HCT116 (cell line): ENCODE measurements at regions not wholly inside any gene's neighbourhood (a gene's known extent, or its start where the extent isn't known, plus 50 kb on each side); places are given as distances from the start of the nearest gene placed in this dataset.

Experiments
- ATAC-seq: fragments of 200-7000 bp; cut with Tn5 transposase; 2 replicates; pipeline ENCODE4 v1.9.1; 2020; ENCODE audit warnings: mild to moderate bottlenecking, moderate library complexity
- BruUV-seq: library from RNA; stranded (reverse); fragments of 400-500 nt; replicated peaks from 2 replicates; lab custom pipeline; 2021; lab: Mats Ljungman, UMichigan
- CTCF ChIA-PET: fragments of 300-600 bp; sonication (Branson Sonifier 250); formaldehyde crosslinking; loops from one replicate; lab custom pipeline; 2021; ENCODE audit warnings: antibody characterized with exemption; lab: Charles Lee
- POLR2A ChIA-PET: fragments of 300-600, 350-600 bp; sonication (Branson Sonifier 250); formaldehyde crosslinking; loops from one replicate; lab custom pipeline; 2021; ENCODE audit warnings: antibody characterized with exemption; lab: Charles Lee
- RAD21 ChIA-PET, 2 experiments: fragments of 300-600 bp; sonication (Branson Sonifier 250); formaldehyde crosslinking; loops; one replicate each; lab custom pipeline; 2023; ENCODE audit warnings: low total read pairs in 2 of 2; ENCODE audit not compliant: uncharacterized antibody in 2 of 2, unreplicated experiment in 2 of 2, low non-redundant PET in 1 of 2; lab: Charles Lee
- DNase-seq: peaks from one replicate; pipeline ENCODE4 v3.0.0-alpha.2; 2010; ENCODE audit warnings: low read depth, low spot score
- H2AFZ ChIP-seq: fragments of 200-600 bp; shearing (Covaris generic), sonication (generic); 2 replicates; pipeline ENCODE4 v1.6.1; 2017; ENCODE audit warnings: low read depth, mixed run types, mixed read lengths, antibody characterized with exemption, low read length; ENCODE audit not compliant: poor library complexity, severe bottlenecking
- H3K27ac ChIP-seq: 2 replicates; pipeline ENCODE4 v1.5.1; 2012; ENCODE audit warnings: low read depth, low read length
- H3K27me3 ChIP-seq: fragments of 200-600 bp; sonication (generic); 2 replicates; pipeline ENCODE4 v1.6.1; 2016; ENCODE audit warnings: mixed run types, low read length, mixed read lengths; ENCODE audit not compliant: insufficient read depth
- H3K36me3 ChIP-seq, 2 experiments: fragments of 200-500 bp in 1 of 2; fragments of 200-600 bp in 1 of 2; sonication (Bioruptor generic) in 1 of 2; sonication (generic) in 1 of 2; 2 replicates each; pipeline versions ENCODE4 v1.5.1 to v1.6.1; 2014 to 2016; ENCODE audit warnings: low read length in 2 of 2, inconsistent platforms in 1 of 2, mixed read lengths in 1 of 2, mixed run types in 1 of 2; ENCODE audit not compliant: insufficient read depth in 2 of 2, control insufficient read depth in 1 of 2
- H3K4me1 ChIP-seq, 2 experiments: fragments of 200-600 bp in 1 of 2; sonication (generic) in 1 of 2; 2 replicates each; pipeline versions ENCODE4 v1.5.1 to v1.6.1; 2012 to 2017; ENCODE audit warnings: low read length in 2 of 2, inconsistent platforms in 1 of 2, mild to moderate bottlenecking in 1 of 2, mixed read lengths in 1 of 2, mixed run types in 1 of 2, moderate library complexity in 1 of 2; ENCODE audit not compliant: insufficient read depth in 2 of 2, control insufficient read depth in 1 of 2
- H3K4me2 ChIP-seq: fragments of 200-600 bp; sonication (generic); 2 replicates; pipeline ENCODE4 v1.6.1; 2017; ENCODE audit warnings: mixed run types, low read length, mixed read lengths
- H3K4me3 ChIP-seq, 2 experiments: fragments of 200-600 bp in 1 of 2; sonication (generic) in 1 of 2; replicated peaks in 1 of 2; 2 replicates each; pipeline ENCODE4 v1.5.1; 2011 to 2016; ENCODE audit warnings: low read length in 2 of 2, control low read depth in 1 of 2, low read depth in 1 of 2, mild to moderate bottlenecking in 1 of 2, mixed read lengths in 1 of 2, mixed run types in 1 of 2
- H3K79me2 ChIP-seq: fragments of 200-600 bp; sonication (generic); 2 replicates; pipeline ENCODE4 v1.6.1; 2017; ENCODE audit warnings: mild to moderate bottlenecking, mixed run types, low read length, moderate library complexity, mixed read lengths; ENCODE audit not compliant: insufficient read depth
- H3K9ac ChIP-seq: fragments of 200-600 bp; sonication (generic); 2 replicates; pipeline ENCODE4 v1.6.1; 2016; ENCODE audit warnings: low read length, mixed read lengths
- H3K9me2 ChIP-seq: fragments of 200-600 bp; sonication (generic), shearing (Covaris generic); 2 replicates; pipeline ENCODE4 v1.6.1; 2017; ENCODE audit warnings: mixed run types, mild to moderate bottlenecking, moderate library complexity; ENCODE audit not compliant: insufficient read depth
- H3K9me3 ChIP-seq, 2 experiments: fragments of 200-500 bp in 1 of 2; fragments of 200-600 bp in 1 of 2; sonication (Bioruptor generic) in 1 of 2; sonication (generic) in 1 of 2; 2 replicates each; pipeline ENCODE4 v1.6.1; 2014 to 2017; ENCODE audit warnings: low read length in 2 of 2, mixed read lengths in 2 of 2, inconsistent platforms in 1 of 2, low read depth in 1 of 2, mild to moderate bottlenecking in 1 of 2, mixed run types in 1 of 2, moderate library complexity in 1 of 2; ENCODE audit not compliant: control insufficient read depth in 1 of 2, insufficient read depth in 1 of 2
- H4K20me1 ChIP-seq: fragments of 200-600 bp; sonication (generic), shearing (Covaris generic); 2 replicates; pipeline ENCODE4 v1.6.1; 2017; ENCODE audit warnings: mixed run types, mild to moderate bottlenecking, moderate library complexity; ENCODE audit not compliant: insufficient read depth
- ATF3 ChIP-seq: IDR thresholded peaks from 2 replicates; pipeline ENCODE4 v1.6.1; 2012
- CBX3 ChIP-seq: IDR thresholded peaks from 2 replicates; pipeline ENCODE4 v1.6.1; 2012; ENCODE audit warnings: low read depth
- CEBPB ChIP-seq: IDR thresholded peaks from 2 replicates; pipeline ENCODE4 v1.6.1; 2012; ENCODE audit warnings: low read depth
- CTCF ChIP-seq, 3 experiments: fragments of 200-600 bp in 1 of 3; sonication (generic) in 1 of 3; IDR thresholded peaks in 2 of 3; conservative IDR thresholded peaks in 1 of 3; 2 replicates each; pipeline ENCODE4 v1.5.1; 2012 to 2017; ENCODE audit warnings: low read depth in 2 of 3, low read length in 2 of 3, antibody characterized with exemption in 1 of 3, borderline replicate concordance in 1 of 3, control low read depth in 1 of 3, mild to moderate bottlenecking in 1 of 3, mixed read lengths in 1 of 3, mixed run types in 1 of 3, moderate library complexity in 1 of 3; ENCODE audit not compliant: insufficient read depth in 1 of 3
- EGR1 ChIP-seq: IDR thresholded peaks from 2 replicates; pipeline ENCODE4 v1.6.1; 2012; ENCODE audit warnings: low read depth
- ELF1 ChIP-seq: IDR thresholded peaks from 2 replicates; pipeline ENCODE4 v1.6.1; 2012; ENCODE audit warnings: low read depth, borderline replicate concordance
- EZH2 ChIP-seq: fragments of 200-600 bp; sonication (generic); IDR thresholded peaks from 2 replicates; pipeline ENCODE4 v1.6.1; 2017; ENCODE audit warnings: antibody characterized with exemption, mixed run types
- EZH2phosphoT487 ChIP-seq: fragments of 200-600 bp; IDR thresholded peaks from 2 replicates; pipeline ENCODE4 v1.6.1; 2018; ENCODE audit warnings: antibody characterized with exemption, borderline replicate concordance
- FOSL1 ChIP-seq: IDR thresholded peaks from 2 replicates; pipeline ENCODE4 v1.6.1; 2012; ENCODE audit warnings: low read depth
- JUND ChIP-seq: IDR thresholded peaks from 2 replicates; pipeline ENCODE4 v1.6.1; 2012
- MAX ChIP-seq: IDR thresholded peaks from 2 replicates; pipeline ENCODE4 v1.6.1; 2012
- POLR2A ChIP-seq: IDR thresholded peaks from 2 replicates; pipeline ENCODE4 v1.7.0; 2011; ENCODE audit warnings: borderline replicate concordance; ENCODE audit not compliant: insufficient read depth, insufficient read length; ENCODE audit errors: extremely low read depth
- POLR2AphosphoS5 ChIP-seq: IDR thresholded peaks from 2 replicates; pipeline ENCODE4 v1.6.1; 2011; ENCODE audit warnings: mild to moderate bottlenecking, low read depth, low read length, moderate library complexity
- REST ChIP-seq: IDR thresholded peaks from 2 replicates; pipeline ENCODE4 v1.6.1; 2012; ENCODE audit warnings: low read depth
- SIN3A ChIP-seq: IDR thresholded peaks from 2 replicates; pipeline ENCODE4 v1.6.1; 2012; ENCODE audit warnings: low read depth
- SP1 ChIP-seq: IDR thresholded peaks from 2 replicates; pipeline ENCODE4 v1.6.1; 2012; ENCODE audit warnings: low read depth
- SRF ChIP-seq: IDR thresholded peaks from 2 replicates; pipeline ENCODE4 v1.6.1; 2012; ENCODE audit warnings: low read depth
- YY1 ChIP-seq: IDR thresholded peaks from 2 replicates; pipeline ENCODE4 v1.6.1; 2011; ENCODE audit warnings: low read length, low read depth, moderate library complexity, mild to moderate bottlenecking; ENCODE audit not compliant: insufficient replicate concordance; ENCODE audit errors: extremely low read depth
- intact Hi-C: fragments of 100-400 bp; cut with micrococcal nuclease; formaldehyde crosslinking; loops from 2 replicates; pipeline ENCODE4 v1.10.0; 2022

- no peak overlapping the region for H2AFZ ChIP-seq
- no peak overlapping the region for H3K27ac ChIP-seq
- no peaks in the 10 kb centered on the region for H4K20me1 ChIP-seq
- POLR2A ChIA-PET = no interaction called here
- intact Hi-C loops = no loop called here
- TF ChIP-seq ELF1 (no peak), MAX (no peak), YY1 (no peak), EGR1 (no peak), SIN3A (no peak), EZH2phosphoT487 (no peak), JUND (no peak), FOSL1 (no peak), SRF (no peak), POLR2AphosphoS5 (no peak), REST (no peak), ATF3 (no peak), CTCF (IDR thresholded peaks at IDR 0.05 in 2 of 3, conservative IDR thresholded peaks at IDR 0.05 in 1 of 3; ENCODE audit: borderline replicate concordance in 1 of 3, insufficient read depth in 1 of 3, low read depth in 2 of 3, low read length in 2 of 3) (no peak), SP1 (no peak), EZH2 (no peak), CEBPB (no peak), CBX3 (no peak), POLR2A (no peak)
- H3K4me3 ChIP-seq = no peak overlapping the region
- DNase-seq (no peak), ATAC-seq (no peak)
- H3K36me3 ChIP-seq = no peaks in the 10 kb centered on the region
- BruUV-seq = no TSS peak
- H3K9me3 ChIP-seq = peaks cover 8 to 15% of the 10 kb centered on the region in 2 experiments; a peak in 2 of 4 replicates
- no peaks in the 10 kb centered on the region for H3K4me1 ChIP-seq
- H3K27me3 ChIP-seq = no peaks in the 10 kb centered on the region
- H3K4me2 ChIP-seq = no peak overlapping the region
- H3K79me2 ChIP-seq = no peaks in the 10 kb centered on the region
- RAD21 ChIA-PET = no interaction called here
- CTCF ChIA-PET = no interaction called here
- no peaks in the 10 kb centered on the region for H3K9me2 ChIP-seq
- no peak overlapping the region for H3K9ac ChIP-seq
Measured at GRCh38 chr2:123258877-123259539, 766.1 kb upstream of the CNTNAP5 start.
